PC-9 (cell line): ENCODE measurements at regions not wholly inside any gene's neighbourhood (a gene's known extent, or its start where the extent isn't known, plus 50 kb on each side); places are given as distances from the start of the nearest gene placed in this dataset.
"Not testable (repeated sequence)": the region's sequence is repeated elsewhere in the genome, so short reads cannot be mapped to it uniquely, and the experiment has no call there.

Source experiments
- CTCF ChIP-seq: fragments of 200-600 bp; sonication (generic); conservative IDR thresholded peaks from 2 replicates; pipeline ENCODE4 v1.6.1; 2017; ENCODE audit warnings: mixed run types, antibody characterized with exemption, mild to moderate bottlenecking, moderate library complexity
- EZH2 ChIP-seq: fragments of 200-600 bp; sonication (generic); IDR thresholded peaks from 2 replicates; pipeline ENCODE4 v1.8.0; 2017; ENCODE audit warnings: antibody characterized with exemption, low read depth

- not testable (repeated sequence) for TF ChIP-seq CTCF, EZH2
Observed at GRCh38 chr3:147710753-147711152, 301.6 kb downstream of the ZIC1 start.
